Stomach (tissue), 8 donors: ENCODE measurements at regions not wholly inside any gene's neighbourhood (a gene's known extent, or its start where the extent isn't known, plus 50 kb on each side); places are given as distances from the start of the nearest gene placed in this dataset.

Experiments
- DNase-seq, 2 donors: peaks; one replicate each; pipeline versions ENCODE4 v3.0.0 to v3.0.0-alpha.2; 2013 to 2019
- H3K27ac ChIP-seq, 5 donors: fragments of 200-600 bp in 4 of 5; sonication (generic) in 4 of 5; one replicate each; pipeline ENCODE4 v1.5.1; 2013 to 2019; ENCODE audit warnings: mild to moderate bottlenecking in 1 of 5, moderate library complexity in 1 of 5
- H3K27me3 ChIP-seq, 3 donors: fragments of 200-600 bp; sonication (generic); one replicate each; pipeline ENCODE4 v1.5.1; 2017 to 2019; ENCODE audit warnings: mixed run types in 1 of 3
- H3K36me3 ChIP-seq, 4 donors: fragments of 200-600 bp; sonication (generic); 1 replicate in 3 of 4; 2 replicates in 1 of 4; pipeline ENCODE4 v1.5.1; 2016 to 2019
- H3K4me1 ChIP-seq, 4 donors: fragments of 200-600 bp; sonication (generic); one replicate each; pipeline ENCODE4 v1.5.1; 2016 to 2019
- H3K4me3 ChIP-seq, 4 donors: fragments of 200-600 bp; sonication (generic) in 3 of 4; one replicate each; pipeline ENCODE4 v1.5.1; 2016 to 2019; ENCODE audit warnings: mild to moderate bottlenecking in 1 of 4
- H3K9me3 ChIP-seq, 4 donors: fragments of 200-600 bp; sonication (generic); one replicate each; pipeline ENCODE4 v1.5.1; 2016 to 2019
- EP300 ChIP-seq: sonication (generic); formaldehyde crosslinking; IDR thresholded peaks from one replicate; pipeline ENCODE4 v1.6.1; 2017; ENCODE audit warnings: antibody characterized with exemption
- POLR2A ChIP-seq, 4 donors: fragments of 450-650 bp; IDR thresholded peaks; one replicate each; pipeline ENCODE4 v1.6.1; 2016; ENCODE audit warnings: antibody characterized with exemption in 4 of 4, control low read depth in 2 of 4, mild to moderate bottlenecking in 1 of 4, moderate library complexity in 1 of 4
- POLR2AphosphoS5 ChIP-seq, 3 donors: sonication (generic); formaldehyde crosslinking; IDR thresholded peaks; one replicate each; pipeline ENCODE4 v1.6.1; 2016; ENCODE audit warnings: antibody characterized with exemption in 3 of 3
- WGBS, 5 donors: extraction: QIAGEN DNeasy Blood & Tissue Kit in 3 of 5; methylation state at CpG; one replicate each; pipeline versions ENCODE4 v1.1.5 to v1.1.7; 2013 to 2018; 5-methylcytosine and 5-hydroxymethylcytosine counted together
- intact Hi-C: fragments of 100-400 bp; cut with DNase I; formaldehyde crosslinking; loops from one replicate; pipeline ENCODE4 v1.15.1; 2023; ENCODE audit warnings: low total_unique reads
- TF ChIP-seq, protein P1 (sequence below), 7 experiments: fragments of 450-650 bp in 4 of 7; fragments of 200-600 bp in 3 of 7; sonication (generic) in 3 of 7; IDR thresholded peaks; one replicate each; pipeline ENCODE4 v1.5.1; 2016 to 2019; ENCODE audit warnings: antibody characterized with exemption in 7 of 7, control low read depth in 2 of 7, mild to moderate bottlenecking in 1 of 7
- donor health status: healthy with polysubstance abuse.
- donor health status: Bipolar disorder and iron deficiency.
- donor health status: healthy.

DNA sequence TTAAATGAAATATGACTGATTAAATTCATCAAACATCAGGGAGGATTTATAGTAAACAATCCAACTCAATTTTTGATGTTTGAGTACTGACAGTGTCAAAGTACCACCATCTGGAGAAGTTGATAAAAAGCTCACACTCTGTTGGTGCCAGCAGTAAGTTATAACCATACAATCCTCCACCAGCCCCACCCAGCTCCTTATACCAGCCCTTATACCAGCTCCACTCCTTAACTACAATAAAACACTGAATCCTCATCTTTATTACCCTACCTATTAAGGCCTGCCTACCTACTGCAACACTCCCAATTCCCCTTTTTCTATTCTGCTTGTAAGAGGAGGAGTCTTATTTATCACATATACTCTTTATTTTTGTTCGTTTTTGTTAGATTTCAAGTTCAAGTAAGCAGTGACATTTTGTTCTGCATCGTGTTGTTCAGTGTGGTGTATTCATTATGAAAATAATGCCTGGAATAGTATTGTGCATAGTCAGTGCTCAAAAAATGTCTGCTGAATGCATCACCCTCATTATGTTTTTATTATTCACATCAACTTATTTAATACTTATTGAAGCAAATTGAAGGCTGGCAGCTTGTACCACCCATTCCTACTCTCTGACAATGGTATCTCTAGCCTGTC is 954.7 kb upstream of the ADGRB3 start:
- Histone ChIP-seq H3K9me3 (peaks cover 0 to 10% (median 4%) of the 10 kb centered on the region in 4 donors), H3K4me3 (no peak overlapping the region), H3K27ac (no peak overlapping the region), H3K36me3 (no peaks in the 10 kb centered on the region), H3K4me1 (no peaks in the 10 kb centered on the region), H3K27me3 (no peaks in the 10 kb centered on the region)
- intact Hi-C loops, result no loop called here
- no peak for DNase-seq
- TF ChIP-seq, protein P1, sequence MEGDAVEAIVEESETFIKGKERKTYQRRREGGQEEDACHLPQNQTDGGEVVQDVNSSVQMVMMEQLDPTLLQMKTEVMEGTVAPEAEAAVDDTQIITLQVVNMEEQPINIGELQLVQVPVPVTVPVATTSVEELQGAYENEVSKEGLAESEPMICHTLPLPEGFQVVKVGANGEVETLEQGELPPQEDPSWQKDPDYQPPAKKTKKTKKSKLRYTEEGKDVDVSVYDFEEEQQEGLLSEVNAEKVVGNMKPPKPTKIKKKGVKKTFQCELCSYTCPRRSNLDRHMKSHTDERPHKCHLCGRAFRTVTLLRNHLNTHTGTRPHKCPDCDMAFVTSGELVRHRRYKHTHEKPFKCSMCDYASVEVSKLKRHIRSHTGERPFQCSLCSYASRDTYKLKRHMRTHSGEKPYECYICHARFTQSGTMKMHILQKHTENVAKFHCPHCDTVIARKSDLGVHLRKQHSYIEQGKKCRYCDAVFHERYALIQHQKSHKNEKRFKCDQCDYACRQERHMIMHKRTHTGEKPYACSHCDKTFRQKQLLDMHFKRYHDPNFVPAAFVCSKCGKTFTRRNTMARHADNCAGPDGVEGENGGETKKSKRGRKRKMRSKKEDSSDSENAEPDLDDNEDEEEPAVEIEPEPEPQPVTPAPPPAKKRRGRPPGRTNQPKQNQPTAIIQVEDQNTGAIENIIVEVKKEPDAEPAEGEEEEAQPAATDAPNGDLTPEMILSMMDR (IDR thresholded peaks at IDR 0.05), result no peak
- no peak for TF ChIP-seq POLR2AphosphoS5 (IDR thresholded peaks at IDR 0.05)
- no peak for TF ChIP-seq POLR2A (IDR thresholded peaks at IDR 0.05)
- no peak for TF ChIP-seq EP300
- WGBS, 5 donors, result 67 to 76% (median 72%) methylated on average over 2 of the region's 2 CpGs

DNA sequence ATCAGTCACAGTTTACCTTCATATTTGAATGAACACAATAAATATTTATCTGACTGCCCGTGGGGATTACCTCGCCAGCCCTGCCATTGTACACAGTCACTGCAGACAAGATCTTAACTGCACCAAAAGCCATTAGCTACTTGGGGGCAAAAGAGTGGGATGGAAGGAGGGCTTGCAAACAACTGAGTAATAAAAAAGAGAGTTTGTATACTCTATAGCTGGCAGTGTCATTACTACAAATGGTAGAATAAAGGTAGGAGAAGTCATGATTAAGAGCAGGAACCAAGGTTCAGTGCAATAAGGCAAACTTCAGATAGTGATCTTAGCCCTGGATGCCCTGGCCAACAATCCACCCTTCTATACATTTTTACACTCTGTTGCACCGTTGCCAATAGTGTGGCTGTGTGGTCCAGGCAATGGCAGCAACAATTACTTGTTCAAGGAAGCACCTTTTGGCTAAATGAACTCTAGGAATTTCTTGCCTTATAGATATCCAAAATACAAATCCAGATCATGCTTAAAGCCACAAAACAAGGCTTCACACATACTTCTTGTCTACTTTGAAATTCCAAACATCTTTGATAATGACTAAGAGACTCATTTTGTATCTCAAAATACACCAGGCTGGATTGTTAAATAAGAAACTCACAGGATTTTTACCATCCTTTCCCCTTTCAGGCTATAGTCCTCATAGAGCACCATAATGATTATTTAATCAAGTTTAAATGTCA is 955.4 kb upstream of the ADGRB3 start:
- WGBS, 5 donors, result 46 to 62% (median 50%) methylated on average over 3 of the region's 3 CpGs
- Histone ChIP-seq H3K36me3 (no peaks in the 10 kb centered on the region), H3K27me3 (no peaks in the 10 kb centered on the region), H3K27ac (no peak overlapping the region), H3K9me3 (peaks cover 0 to 17% (median 4%) of the 10 kb centered on the region in 4 donors), H3K4me3 (no peak overlapping the region), H3K4me1 (no peaks in the 10 kb centered on the region)
- no peak for DNase-seq
- TF ChIP-seq EP300 (no peak), POLR2A (IDR thresholded peaks at IDR 0.05) (no peak), POLR2AphosphoS5 (IDR thresholded peaks at IDR 0.05) (no peak)
- TF ChIP-seq, protein P1 (IDR thresholded peaks at IDR 0.05), result no peak
- intact Hi-C loops, result no loop called here

DNA sequence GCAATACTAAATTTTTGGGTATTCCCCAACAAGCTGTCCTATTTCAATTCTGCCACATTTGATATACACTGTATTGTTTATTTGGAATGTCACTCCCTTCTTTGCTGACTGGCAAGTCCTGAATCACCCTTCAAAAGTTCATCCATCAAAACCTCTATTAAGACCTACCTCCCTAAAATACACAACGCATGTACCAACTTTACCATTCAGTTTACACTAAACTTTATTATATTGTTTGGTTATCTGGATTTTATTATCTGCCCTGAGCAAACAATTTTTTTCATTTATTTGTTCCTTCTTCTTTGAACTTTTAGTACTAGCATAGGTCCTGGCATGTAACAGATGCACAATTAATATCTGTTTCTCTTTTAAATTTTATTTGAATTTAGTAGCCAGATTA is 958.2 kb upstream of the ADGRB3 start:
- TF ChIP-seq POLR2AphosphoS5 (IDR thresholded peaks at IDR 0.05) (no peak), POLR2A (IDR thresholded peaks at IDR 0.05) (no peak), EP300 (no peak)
- TF ChIP-seq, protein P1 (IDR thresholded peaks at IDR 0.05), result no peak
- no peak overlapping the region for H3K27ac ChIP-seq
- no peak overlapping the region for H3K4me3 ChIP-seq
- no peaks in the 10 kb centered on the region for H3K27me3 ChIP-seq
- WGBS, 5 donors, result 33 to 87% (median 60%) methylated on average over 1 of the region's 1 CpG
- intact Hi-C loops, result no loop called here
- no peaks in the 10 kb centered on the region for H3K4me1 ChIP-seq
- H3K36me3 ChIP-seq, result no peaks in the 10 kb centered on the region
- H3K9me3 ChIP-seq, result peaks cover 0 to 45% (median 28%) of the 10 kb centered on the region in 4 donors
- DNase-seq, result no peak

DNA sequence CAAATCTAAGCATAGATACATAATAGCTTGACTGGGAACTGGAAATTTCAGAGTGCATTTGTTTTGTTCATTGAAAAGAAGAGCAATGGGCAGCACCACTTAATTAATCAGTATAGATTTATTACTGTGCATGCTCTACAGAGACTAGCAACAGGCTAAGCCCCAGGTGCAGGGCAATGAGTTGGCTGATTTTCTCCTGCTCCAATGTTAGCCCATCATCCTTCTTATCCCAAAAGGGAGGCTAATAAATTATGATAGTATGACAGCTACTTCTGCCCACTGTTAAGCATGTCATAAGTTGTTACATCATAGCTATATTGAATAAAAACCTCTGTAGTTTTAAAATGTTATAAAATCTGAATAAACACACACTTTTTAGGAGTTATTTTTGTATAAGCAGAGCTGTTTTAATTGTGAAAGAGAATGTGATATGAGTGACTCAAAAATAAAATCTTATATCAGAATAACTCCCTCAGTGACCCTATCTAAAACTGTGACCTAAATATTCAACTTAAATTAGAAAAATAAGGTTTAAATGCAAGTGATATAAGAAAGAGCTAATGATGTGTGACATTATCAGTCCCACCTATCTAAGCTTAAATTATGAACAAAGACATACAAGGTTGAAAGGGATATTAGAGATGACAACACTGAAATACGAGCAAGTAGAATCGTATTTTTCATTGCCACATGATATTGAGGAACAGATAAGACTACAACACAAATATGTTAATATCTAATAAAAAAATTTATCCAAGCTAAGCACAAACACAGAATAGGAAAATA is 967.3 kb upstream of the ADGRB3 start:
- intact Hi-C loops, result no loop called here
- Histone ChIP-seq H3K27me3 (no peaks in the 10 kb centered on the region), H3K4me1 (no peaks in the 10 kb centered on the region), H3K27ac (no peak overlapping the region), H3K36me3 (no peaks in the 10 kb centered on the region), H3K4me3 (no peak overlapping the region), H3K9me3 (peaks cover 0 to 31% (median 12%) of the 10 kb centered on the region in 4 donors)
- 74 to 89% (median 86%) methylated on average over 2 of the region's 2 CpGs for WGBS, 5 donors
- TF ChIP-seq, protein P1 (IDR thresholded peaks at IDR 0.05), result no peak
- TF ChIP-seq POLR2AphosphoS5 (IDR thresholded peaks at IDR 0.05) (no peak), POLR2A (IDR thresholded peaks at IDR 0.05) (no peak), EP300 (no peak)
- DNase-seq, result no peak
